Endometrium (tissue), 2 donors: ENCODE measurements at regions not wholly inside any gene's neighbourhood (a gene's known extent, or its start where the extent isn't known, plus 50 kb on each side); places are given as distances from the start of the nearest gene placed in this dataset.
"Not testable (repeated sequence)": the region's sequence is repeated elsewhere in the genome, so short reads cannot be mapped to it uniquely, and the experiment has no call there.

Source experiments
- FAIRE-seq: peaks from 2 replicates; lab custom pipeline; 2012; peaks lifted over from hg19 to GRCh38; lab: Jason Lieb, UNC
- donor health status: control.
- donor health status: control.

DNA sequence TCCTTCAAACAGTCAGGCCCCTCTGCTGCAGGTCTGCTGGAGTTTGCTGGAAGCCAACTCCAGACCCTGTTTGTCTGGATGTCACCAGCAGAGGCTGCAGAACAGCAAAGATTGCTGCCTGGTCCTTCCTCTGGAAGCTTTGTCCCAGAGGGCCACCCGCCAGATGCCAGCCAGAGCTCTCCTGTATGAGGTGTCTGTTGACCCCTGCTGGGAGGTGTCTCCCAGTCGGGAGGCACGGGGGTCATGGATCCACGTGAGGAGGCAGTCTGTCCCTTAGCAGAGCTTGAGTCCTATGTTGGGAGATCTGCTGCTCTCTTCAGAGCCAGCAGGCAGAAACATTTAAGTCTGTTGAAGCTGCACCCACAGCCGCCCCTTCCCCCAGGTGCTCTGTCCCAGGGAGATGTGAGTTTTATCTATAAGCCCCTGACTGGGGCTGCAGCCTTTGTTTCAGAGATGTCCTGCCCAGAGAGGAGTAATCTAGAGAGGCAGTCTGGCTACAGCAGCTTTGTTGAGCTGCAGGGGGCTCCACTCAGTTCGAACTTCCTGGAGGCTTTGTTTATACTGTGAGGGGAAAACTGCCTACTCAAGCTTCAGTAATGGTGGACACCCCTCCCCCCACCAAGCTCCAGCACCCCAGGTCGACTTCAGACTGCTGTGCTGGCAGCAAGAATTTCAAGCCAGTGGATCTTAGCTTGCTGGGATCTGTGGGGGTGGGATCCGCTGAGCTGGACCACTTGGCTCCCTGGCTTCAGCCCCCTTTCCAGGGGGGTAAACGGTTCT lies 72.1 kb downstream of the OGFRL1 start:
- FAIRE-seq, result not testable (repeated sequence)

DNA sequence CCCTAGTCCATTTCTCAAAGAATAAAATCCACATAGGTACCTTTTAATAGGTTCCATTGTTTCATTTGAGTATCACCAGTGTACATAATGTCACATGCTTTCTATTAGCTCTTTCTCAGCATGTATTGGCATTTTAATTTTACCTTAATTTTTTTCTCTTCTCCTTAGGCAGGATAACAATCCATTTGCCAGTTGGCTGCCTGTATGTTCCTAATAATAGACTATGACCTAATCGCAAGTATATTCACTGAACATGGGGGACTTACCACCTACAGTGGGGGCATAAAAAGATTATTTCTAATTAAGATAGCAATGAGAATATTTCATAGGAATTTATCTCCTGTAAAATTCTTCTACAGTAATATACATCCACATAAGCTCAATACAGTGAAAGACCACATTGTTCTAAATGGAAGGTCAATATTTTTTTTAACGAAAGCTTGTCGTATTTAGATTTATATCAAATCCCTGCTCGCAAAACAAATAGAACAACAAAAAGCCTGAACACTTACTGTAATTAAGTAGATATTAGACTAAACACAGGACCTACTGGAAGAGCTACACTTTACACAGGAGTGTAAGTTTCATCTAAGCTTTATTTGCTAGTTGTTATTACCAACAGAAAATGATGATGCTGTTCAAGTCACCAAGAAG lies 76.4 kb downstream of the OGFRL1 start:
- no peak for FAIRE-seq

DNA sequence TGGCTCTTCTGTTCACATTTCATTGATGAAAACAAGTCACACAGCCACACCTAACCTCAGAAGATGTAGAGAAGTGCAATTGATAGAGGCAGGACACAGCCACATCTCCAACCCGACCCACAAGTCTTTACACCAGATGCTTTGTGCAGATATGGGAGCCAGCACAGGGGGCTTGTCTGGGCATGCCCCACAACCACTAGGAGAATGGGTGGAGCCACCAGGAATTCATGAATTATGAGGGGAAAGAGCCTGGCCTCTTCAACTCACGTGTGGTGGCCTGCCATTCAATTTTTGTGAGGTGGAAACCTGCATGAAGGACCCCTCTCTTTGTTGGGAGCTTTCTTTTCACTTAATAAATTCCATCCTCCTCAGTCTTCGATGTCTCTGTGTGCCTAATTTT lies 79.1 kb downstream of the OGFRL1 start:
- no peak for FAIRE-seq

DNA sequence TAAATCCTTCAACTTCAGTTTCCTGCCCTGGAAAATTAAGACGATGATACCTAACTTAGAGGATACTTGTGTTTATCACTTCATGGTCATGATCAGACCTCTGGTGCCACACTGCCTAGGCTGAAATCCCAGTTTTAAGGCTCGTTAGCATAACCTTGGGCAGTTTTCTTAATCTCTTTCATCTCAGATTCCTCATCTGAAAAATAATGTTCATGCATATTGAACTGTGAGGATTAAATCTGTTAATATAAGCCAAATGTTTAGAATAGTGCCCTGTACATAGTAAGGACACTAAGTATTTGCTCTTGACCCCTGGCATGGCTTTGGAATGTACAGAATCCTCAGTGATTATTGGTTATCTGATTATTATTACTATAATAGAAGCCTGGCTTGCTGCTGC lies 79.7 kb downstream of the OGFRL1 start:
- no peak for FAIRE-seq

DNA sequence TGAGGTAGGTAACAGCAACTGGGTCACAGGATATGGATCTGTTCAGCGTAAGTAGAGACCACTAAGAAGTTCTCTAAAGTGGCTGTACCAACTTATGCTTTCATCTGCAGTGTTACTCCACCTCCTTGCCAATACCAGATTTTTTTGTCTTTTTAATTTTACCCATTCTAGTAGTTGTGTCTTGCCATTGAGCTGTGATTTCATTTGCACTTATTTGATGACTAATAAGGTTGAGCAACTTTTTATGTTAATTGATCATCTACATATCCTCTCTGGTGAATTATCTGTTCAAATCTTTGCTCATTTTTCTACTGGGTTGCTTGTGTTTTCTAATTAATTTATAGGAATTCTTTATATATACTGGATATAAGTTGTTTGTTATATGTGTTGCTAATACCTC lies 82.9 kb downstream of the OGFRL1 start:
- no peak for FAIRE-seq

DNA sequence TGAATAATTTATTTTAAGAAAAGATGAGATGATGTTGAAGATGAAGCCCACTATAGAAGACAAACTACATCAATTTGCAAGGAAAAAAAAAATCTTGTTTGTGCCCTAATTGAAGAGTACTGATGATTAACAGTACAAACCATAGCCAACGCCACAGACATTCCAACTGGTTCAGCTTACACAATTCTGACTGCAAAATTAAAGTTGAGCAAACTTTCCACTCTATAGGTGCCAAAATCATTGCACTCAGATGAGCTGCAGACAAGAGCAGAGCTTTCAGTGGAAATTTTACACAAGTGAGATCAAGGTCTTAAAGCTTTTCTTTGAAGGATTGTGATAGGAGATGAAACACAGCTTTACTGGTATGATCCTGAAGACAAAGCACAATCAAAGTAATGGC lies 85.3 kb downstream of the OGFRL1 start:
- FAIRE-seq, result no peak

DNA sequence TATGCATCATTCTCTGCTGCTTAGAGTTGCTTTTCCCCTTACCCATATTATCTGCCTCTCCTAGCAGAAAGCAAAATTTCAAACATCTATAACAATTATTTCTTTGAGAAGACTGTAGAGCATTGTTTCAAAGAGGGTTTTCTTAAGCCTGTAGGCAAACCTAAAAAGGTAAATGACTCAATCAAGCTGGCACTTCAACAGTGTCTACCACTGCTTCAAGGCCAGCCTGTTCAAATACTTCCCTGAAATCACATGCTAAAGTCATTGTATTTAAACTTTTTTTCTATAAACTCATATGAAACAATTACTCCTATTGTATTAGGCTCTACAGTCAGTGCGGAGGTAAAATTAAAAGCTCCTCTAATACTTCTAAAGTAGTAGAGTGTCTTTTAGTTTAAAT lies 87.1 kb downstream of the OGFRL1 start:
- peak; percentile 55 for FAIRE-seq

DNA sequence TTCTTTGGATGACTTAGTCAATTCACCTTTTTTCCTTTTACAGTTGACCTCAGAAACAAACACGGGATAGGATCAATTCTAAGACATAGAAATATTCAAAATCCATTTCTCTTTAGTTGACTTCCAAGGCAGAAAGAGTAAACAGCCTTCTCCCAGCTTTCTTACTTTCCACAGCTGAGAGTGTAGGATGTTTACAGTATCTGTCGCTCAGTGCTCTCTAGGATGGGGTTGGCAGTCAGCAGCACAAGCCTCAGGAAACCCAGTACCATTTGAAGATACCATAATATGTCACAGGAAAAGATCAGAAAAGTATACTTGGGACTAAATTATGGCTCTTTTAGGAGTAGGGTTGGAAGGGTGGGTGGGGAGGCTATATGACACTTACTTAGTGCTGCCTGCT lies 88.2 kb downstream of the OGFRL1 start:
- FAIRE-seq, result no peak

DNA sequence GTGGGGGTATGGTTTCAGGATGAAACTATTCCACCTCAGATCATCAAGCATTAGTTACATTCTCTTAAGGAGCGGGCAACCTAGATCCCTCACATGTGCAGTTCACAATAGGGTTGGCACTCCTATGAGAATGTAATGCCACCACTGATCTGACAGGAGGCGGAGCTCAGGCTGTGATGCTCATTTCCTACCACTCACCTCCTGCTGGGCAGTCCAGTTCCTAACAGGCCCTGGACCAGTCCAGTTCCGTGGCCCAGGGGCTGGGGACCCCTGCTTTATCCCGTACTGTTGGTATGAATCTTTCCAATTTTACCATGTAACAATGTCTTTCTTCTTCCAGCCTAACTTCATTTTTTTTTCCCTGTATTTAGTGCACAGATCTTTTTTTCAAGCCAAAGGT lies 94.9 kb downstream of the OGFRL1 start:
- FAIRE-seq, result no peak

DNA sequence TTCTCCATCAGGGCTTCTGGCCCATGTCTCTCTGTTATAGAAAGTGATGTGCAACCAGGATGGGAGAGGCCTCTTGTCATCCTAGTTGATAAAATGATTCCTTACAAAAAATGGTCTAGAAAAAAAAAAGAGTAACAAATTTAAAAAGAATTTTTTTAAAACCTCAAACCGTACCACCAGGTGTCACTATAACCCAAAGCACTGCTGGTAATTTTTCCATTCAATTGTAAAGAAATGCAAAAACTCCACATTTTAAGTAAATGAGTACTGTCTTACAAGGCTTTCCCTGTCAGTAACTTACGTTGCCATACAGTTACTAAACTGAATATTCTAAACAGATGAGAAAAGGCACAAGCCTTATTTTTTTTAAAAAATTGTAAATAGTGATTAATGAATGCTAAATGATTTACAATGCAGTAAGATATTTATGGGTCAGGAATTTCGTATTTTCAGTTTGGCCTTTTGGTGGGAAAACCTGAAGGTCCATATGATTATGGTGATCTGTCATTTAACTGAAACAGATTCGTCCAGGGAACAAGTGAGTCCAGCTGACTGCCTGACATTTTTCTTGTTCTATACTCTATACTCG lies 95.4 kb downstream of the OGFRL1 start:
- peak; percentile 87 for FAIRE-seq

DNA sequence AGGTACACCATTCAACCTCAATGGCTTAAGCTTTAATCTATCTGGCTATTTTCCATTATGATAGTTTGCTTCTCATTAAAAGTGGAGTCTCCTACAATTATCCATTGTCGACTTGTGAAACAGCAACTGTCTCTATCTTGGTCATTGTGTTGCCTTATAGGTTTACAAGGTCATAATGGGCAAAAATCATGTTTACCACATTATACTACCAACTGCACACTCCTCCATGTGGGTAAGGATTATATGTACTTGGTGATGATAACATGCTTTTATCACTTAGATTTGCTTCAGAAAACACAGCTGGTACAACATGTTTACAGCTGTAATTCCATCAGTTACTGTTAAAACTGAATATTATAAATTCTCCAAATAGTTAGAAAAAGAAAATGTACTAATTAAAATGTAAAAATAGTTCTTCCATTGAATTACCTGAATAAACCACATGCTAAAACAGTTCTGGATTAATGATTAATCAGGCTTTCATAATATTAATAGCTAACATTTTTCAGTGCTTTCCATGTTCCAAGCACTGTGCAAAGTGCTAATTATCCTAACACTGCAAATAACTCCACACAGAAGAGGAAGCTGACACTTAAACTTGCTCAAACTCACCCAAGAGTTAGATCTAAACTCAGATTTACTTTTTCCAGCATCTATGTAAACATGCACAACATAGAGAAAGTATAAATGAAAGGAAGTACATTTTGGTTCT lies 96.7 kb downstream of the OGFRL1 start:
- FAIRE-seq, result no peak

DNA sequence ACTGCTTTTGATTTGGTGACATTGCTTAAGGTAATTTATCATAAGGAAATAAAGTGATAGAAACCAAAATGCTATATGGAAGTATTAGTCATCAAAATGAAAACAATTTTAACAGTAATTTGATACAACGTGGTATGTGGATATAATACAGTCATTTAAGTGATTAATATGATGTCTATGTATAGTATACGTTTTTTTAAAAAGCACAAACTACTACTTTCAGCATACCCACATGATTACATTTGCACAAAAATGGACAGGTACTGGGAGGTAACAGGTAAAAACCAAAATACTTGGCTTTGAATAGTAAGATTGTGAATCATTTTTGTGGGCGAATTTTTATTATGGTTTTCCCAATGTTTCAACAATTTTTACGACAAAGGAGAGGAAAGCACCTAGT lies 97.6 kb downstream of the OGFRL1 start:
- FAIRE-seq, result no peak

DNA sequence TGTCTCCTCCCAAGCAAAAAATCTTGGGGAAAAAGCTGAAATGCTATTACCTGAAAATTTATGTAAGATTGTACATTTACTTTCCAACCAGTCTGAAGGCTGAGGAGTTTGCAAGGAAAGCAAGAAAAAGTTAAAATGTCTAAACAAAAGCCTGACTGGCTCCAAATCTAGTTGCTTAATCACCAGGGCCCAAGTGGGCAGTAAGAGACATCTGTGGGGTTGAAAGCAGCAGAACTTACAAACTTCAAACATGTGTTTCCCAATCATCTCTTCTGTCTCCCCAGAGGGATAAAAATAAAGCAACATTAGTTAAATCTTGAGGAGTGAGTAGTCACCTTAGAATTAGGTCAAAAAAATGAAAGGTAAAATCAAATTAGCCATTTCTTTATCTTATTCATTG lies 98.6 kb downstream of the OGFRL1 start:
- no peak for FAIRE-seq

DNA sequence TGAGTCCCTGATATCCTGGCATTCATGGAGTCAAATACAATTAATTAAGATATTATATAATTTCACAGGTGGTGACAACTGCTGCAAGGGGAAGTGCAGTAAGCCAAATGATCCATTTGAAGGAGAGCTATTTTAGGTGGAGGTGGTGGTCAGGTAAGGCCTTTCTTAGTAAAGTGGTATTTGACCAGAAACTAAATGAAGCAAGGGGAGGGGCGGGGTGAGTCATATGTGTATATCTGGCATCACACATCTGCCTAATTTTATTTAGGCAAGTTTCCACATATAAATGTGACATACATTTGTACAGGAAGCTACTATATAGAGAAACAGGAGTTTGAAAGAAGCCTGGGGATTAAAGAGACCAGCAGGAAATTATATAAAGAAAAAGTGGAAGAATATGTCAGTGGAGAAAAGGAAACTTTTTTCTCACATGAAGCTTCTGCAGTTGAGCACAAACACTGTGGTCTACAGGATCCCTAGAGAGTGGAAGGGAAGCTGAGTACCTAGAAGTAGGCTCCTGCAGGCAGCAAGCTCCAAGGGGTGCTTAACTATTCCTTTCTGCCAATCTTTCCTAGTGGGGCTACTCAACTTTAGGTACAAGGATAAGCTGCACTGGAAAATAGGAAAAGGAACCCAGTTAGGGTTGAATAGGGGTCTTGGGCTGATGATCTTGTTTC lies 99.6 kb downstream of the OGFRL1 start:
- no peak for FAIRE-seq

DNA sequence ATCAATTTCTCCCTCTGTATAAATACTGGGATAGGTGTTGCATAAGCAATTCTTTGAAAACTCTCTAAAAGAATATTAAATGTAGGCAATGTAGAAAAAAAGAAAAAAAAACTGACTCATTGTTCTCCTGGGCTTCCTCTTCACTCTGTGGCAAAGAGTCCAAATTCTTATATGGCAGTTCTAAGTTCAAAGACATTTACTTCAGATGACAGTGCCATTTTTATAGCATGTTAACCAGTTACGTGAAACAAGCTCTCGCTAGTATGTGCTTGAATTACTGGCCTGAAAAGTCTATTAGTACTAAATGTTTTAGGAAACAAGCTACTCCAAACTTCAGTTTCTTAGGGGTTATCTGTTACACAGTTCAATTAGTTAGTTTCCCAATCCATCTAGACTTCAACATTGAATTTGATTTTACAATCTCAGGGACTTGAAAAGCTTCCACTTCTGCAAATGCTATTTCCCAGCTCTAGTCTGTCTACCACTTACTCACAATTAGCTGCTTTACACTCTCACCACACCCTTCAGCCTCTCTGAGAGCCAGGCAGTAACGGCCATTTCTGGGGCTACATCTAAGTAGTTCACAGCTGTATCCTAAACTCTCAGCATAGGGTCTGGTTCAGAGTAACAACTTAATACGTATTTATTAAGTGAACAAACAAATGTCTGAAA lies 100.4 kb downstream of the OGFRL1 start:
- no peak for FAIRE-seq

DNA sequence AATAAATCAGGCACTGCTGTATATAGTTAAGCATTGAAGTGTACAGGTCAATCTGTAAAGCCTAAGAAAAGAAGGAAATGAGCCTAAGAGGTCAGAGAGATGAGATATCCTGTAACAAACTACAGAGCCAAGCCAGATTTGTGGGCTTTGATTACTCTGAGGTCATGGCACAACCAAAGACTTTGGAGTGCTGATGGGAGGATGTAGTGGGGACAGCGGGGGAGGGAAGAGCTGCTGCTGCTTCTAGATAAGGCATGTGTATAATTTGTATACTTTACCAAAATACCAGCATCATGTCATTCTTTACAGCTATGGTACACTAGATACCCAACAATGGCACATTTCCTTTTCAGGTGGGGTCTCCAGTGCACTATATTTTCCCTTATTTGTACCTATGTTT lies 102.5 kb downstream of the OGFRL1 start:
- FAIRE-seq, result no peak

DNA sequence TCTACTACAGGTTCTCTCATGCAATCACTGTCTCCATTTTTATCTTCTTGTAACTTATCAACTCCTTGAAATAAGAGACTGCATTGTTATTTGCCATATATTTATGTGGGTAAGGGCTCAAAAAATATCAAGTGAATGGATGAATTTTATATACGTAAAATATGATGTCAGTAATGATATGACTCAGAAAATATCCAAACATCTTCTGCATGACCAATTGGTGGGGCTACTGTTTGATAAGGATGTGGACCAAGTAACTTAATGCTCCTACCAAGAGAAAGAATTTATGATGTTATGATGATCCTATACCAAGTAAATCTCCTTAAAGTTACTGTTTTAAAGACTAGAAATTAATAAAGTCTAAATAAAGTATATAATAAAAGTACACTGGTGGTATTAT lies 103.7 kb downstream of the OGFRL1 start:
- no peak for FAIRE-seq

DNA sequence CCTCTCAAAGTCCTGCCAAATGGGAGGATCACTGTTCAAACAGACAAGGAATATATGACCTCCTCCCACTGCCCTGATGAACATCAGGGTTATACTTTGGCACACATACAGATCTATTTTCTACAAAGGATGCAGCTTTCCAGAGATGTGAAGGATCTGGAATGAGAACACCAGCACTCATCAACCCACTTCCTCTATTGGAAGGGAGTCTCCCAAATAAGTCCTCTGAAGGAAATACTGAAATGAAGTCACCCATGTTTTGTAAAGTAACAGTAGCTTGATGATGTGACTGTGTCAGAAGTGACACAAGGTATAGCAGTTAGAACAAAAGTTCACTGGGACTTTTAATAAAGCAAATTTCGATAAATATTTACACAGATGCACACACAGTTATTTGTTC lies 104.9 kb downstream of the OGFRL1 start:
- FAIRE-seq, result peak; percentile 92

DNA sequence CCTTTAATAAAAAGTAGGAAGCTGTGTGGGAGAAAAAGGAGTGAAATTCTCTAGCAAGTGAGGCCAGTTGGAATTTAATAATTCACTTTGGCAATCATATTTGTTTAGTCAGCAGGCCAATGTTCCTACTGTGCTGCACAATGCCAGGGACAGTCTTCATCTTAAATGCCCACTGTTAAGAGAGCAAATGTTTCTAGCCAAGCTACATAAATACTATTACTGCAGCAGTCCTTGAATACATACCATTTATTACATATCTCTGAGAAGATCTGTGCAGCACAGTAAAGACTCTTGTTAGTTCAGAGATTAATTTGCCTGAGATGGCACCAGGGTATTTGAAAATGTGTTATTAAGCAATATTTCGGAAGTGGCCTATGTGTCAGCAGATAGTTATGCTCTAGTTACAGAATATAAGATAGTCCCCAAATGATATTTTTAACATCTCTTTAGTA lies 105.4 kb downstream of the OGFRL1 start:
- no peak for FAIRE-seq

DNA sequence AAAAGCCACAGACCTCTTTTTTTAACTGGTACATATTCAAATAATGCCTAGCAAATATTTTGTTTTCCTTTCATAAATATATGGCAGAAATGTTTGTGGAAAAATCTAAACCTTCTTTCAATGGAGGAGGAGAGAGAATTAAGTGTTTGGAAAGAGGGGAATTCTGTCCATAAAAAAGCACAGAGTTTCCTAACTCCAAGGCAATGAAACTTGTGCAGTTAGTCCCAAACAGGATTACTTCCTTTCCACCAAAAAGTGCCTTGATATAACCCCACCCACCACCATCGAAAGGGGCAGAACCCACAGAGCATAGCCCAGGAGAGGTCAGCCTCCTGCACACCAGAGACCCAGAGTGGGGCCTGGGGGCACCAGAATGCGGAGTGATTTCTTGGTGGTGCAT lies 106.3 kb downstream of the OGFRL1 start:
- FAIRE-seq, result no peak

DNA sequence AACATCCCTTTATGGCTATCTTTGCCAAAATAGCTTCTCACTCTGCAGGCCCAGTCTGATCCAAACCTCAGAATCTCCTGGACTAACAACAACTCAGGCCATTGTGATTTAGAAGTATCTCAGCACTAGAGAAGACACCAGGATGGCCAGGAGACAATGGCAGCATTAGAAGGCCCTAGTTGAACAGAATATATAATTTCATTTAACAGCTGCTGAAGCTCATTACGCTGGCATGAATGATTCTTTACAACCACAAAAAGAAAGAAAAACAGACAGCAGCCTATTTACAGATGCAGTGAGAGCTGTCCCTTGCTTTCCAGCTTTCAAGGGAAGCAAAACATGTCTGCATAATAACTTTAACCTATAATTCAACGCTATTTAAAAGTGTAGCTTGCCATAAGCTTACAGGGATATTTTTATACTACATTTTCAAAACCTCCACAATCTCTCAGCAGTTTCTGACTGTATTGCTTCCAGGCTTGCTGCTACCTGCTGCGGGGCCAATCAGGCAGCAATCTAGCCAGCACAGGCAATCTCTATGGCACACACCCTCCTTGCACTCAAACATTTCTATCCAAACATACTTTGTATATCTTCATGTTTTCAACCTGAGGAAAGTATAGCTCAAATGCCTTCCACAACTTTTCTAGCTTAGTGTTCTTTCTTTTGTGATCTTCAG lies 107.3 kb downstream of the OGFRL1 start:
- FAIRE-seq, result no peak
